Testis (tissue), 2 donors: ENCODE measurements at regions not wholly inside any gene's neighbourhood (a gene's known extent, or its start where the extent isn't known, plus 50 kb on each side); places are given as distances from the start of the nearest gene placed in this dataset.

ENCODE experiments used
- POLR2A ChIP-seq: fragments of 450-650 bp; IDR thresholded peaks from one replicate; pipeline ENCODE4 v1.6.1; 2017; ENCODE audit warnings: antibody characterized with exemption, mild to moderate bottlenecking, moderate library complexity
- TF ChIP-seq, protein P1 (sequence below), 3 experiments: fragments of 450-650 bp in 2 of 3; fragments of 200-600 bp in 1 of 3; sonication (generic) in 1 of 3; IDR thresholded peaks; one replicate each; pipeline ENCODE4 v1.5.1; 2016 to 2019; ENCODE audit warnings: antibody characterized with exemption in 3 of 3, mild to moderate bottlenecking in 2 of 3, moderate library complexity in 1 of 3

- TF ChIP-seq, protein P1, sequence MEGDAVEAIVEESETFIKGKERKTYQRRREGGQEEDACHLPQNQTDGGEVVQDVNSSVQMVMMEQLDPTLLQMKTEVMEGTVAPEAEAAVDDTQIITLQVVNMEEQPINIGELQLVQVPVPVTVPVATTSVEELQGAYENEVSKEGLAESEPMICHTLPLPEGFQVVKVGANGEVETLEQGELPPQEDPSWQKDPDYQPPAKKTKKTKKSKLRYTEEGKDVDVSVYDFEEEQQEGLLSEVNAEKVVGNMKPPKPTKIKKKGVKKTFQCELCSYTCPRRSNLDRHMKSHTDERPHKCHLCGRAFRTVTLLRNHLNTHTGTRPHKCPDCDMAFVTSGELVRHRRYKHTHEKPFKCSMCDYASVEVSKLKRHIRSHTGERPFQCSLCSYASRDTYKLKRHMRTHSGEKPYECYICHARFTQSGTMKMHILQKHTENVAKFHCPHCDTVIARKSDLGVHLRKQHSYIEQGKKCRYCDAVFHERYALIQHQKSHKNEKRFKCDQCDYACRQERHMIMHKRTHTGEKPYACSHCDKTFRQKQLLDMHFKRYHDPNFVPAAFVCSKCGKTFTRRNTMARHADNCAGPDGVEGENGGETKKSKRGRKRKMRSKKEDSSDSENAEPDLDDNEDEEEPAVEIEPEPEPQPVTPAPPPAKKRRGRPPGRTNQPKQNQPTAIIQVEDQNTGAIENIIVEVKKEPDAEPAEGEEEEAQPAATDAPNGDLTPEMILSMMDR (IDR thresholded peaks at IDR 0.05) = no peak
- no peak for TF ChIP-seq POLR2A
Measured at GRCh38 chr1:220448217-220448616, 79.7 kb upstream of the MARK1 start.
